ENCODE measurements at regions not wholly inside any gene's neighbourhood (a gene's known extent, or its start where the extent isn't known, plus 50 kb on each side); places are given as distances from the start of the nearest gene placed in this dataset.

DNA sequence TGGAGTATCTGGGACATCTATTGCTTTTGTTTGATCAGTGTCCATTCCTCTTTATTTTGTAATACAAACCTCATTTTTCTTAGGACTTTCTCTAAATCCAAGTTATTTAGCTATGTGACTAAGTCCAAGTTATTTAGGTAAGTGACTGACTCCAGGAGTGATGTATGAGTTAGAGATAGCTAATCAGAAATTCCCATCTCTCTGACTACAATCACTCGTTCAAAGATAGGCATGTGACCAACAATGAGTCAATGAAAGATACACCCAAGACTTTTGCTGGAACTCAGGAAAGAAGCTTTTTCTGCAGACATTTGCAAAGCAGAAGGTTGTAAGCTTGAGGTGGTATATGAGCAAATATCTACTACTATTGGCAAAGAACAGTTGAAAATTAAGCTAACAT is 72.5 kb upstream of the KCNIP4 start:
- Mint-ChIP-seq H3K4me1 (ENCODE audit: unreplicated experiment) (no peaks in the 10 kb centered on the region), H3K4me3 (ENCODE audit: unreplicated experiment) (no peak overlapping the region), H3K27me3 (ENCODE audit: unreplicated experiment) (no peaks in the 10 kb centered on the region), H3K36me3 (ENCODE audit: low read depth, unreplicated experiment) (no peaks in the 10 kb centered on the region), H3K27ac (ENCODE audit: unreplicated experiment) (no peak overlapping the region), H3K9me3 (ENCODE audit: unreplicated experiment) (no peaks in the 10 kb centered on the region)
- TF ChIP-seq, protein P1, sequence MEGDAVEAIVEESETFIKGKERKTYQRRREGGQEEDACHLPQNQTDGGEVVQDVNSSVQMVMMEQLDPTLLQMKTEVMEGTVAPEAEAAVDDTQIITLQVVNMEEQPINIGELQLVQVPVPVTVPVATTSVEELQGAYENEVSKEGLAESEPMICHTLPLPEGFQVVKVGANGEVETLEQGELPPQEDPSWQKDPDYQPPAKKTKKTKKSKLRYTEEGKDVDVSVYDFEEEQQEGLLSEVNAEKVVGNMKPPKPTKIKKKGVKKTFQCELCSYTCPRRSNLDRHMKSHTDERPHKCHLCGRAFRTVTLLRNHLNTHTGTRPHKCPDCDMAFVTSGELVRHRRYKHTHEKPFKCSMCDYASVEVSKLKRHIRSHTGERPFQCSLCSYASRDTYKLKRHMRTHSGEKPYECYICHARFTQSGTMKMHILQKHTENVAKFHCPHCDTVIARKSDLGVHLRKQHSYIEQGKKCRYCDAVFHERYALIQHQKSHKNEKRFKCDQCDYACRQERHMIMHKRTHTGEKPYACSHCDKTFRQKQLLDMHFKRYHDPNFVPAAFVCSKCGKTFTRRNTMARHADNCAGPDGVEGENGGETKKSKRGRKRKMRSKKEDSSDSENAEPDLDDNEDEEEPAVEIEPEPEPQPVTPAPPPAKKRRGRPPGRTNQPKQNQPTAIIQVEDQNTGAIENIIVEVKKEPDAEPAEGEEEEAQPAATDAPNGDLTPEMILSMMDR (IDR thresholded peaks at IDR 0.05; ENCODE audit: unreplicated experiment): no peak
- DNase-seq (ENCODE audit: low spot score): no peak

DNA sequence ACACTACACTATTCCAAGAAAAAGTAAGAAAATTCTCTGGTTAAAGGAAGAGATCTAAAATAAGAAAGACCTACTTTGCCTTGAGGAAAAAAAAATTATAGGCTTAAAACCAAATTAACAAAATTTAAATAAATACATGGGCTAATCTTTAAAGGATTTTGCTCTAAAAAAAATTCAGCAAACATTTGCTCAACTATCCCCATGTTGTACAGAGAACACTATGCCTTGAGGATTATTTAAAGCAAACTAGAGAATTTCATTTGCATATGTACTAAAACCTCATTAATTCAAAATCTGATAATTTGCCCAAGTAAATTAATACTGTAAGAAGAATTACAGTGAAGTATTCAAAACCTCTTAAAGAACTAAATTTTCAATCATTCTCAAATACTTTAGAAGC is 71.6 kb upstream of the KCNIP4 start:
- H3K27ac Mint-ChIP-seq (ENCODE audit: unreplicated experiment): no peak overlapping the region
- no peaks in the 10 kb centered on the region for H3K27me3 Mint-ChIP-seq (ENCODE audit: unreplicated experiment)
- H3K4me3 Mint-ChIP-seq (ENCODE audit: unreplicated experiment): no peak overlapping the region
- TF ChIP-seq, protein P1 (IDR thresholded peaks at IDR 0.05; ENCODE audit: unreplicated experiment): no peak
- H3K9me3 Mint-ChIP-seq (ENCODE audit: unreplicated experiment): no peaks in the 10 kb centered on the region
- no peak for DNase-seq (ENCODE audit: low spot score)
- no peaks in the 10 kb centered on the region for H3K36me3 Mint-ChIP-seq (ENCODE audit: low read depth, unreplicated experiment)
- H3K4me1 Mint-ChIP-seq (ENCODE audit: unreplicated experiment): no peaks in the 10 kb centered on the region

DNA sequence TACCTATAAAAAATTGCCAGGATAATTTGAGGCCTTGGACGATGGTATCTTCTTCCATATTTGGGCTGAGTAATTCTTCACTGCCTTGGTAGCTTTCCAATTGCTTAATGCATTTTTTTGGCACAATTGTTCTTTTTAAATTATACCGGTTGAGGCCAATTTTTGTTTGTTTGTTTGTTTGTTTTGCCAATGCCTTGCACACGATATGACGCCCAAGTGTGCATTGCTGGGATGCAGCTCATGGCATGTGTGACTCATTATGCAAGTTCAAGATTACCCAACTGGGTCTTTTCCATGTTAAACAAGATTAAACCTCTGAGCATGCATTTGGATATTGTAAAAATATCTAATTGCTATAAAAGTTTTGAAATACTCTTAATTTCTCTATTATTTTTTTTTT is 71.1 kb upstream of the KCNIP4 start:
- no peaks in the 10 kb centered on the region for H3K9me3 Mint-ChIP-seq (ENCODE audit: unreplicated experiment)
- H3K27ac Mint-ChIP-seq (ENCODE audit: unreplicated experiment): no peak overlapping the region
- H3K4me3 Mint-ChIP-seq (ENCODE audit: unreplicated experiment): no peak overlapping the region
- TF ChIP-seq, protein P1 (IDR thresholded peaks at IDR 0.05; ENCODE audit: unreplicated experiment): no peak
- H3K4me1 Mint-ChIP-seq (ENCODE audit: unreplicated experiment): no peaks in the 10 kb centered on the region
- H3K27me3 Mint-ChIP-seq (ENCODE audit: unreplicated experiment): peaks cover under 1% of the 10 kb centered on the region
- DNase-seq (ENCODE audit: low spot score): no peak
- H3K36me3 Mint-ChIP-seq (ENCODE audit: low read depth, unreplicated experiment): no peaks in the 10 kb centered on the region

DNA sequence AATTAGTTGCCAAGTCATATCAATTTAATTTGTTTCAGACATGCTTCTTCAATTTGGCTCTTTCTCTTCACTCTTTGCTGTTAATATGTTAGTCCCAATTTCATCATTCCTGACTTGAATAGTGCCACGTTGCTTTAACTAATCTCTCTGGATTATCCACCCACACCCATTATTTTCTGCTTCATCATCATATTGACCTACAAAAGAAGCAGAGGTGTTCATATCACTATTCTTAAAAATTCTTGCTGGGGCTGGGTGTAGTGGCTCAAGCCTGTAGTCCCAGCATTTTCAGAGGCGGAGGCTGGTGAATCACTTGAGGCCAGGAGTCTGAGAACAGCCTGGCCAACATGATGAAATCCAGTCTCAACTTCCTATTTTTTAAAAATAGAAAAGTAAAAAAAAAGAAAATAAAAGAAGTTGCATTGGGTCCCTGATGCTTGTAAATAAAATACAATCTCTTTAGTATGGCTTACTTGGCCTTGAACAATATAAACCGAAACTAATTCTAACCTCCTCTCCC is 65.7 kb upstream of the KCNIP4 start:
- Mint-ChIP-seq H3K27me3 (ENCODE audit: unreplicated experiment) (peaks cover 2% of the 10 kb centered on the region), H3K27ac (ENCODE audit: unreplicated experiment) (no peak overlapping the region), H3K4me3 (ENCODE audit: unreplicated experiment) (no peak overlapping the region), H3K4me1 (ENCODE audit: unreplicated experiment) (no peaks in the 10 kb centered on the region), H3K36me3 (ENCODE audit: low read depth, unreplicated experiment) (no peaks in the 10 kb centered on the region), H3K9me3 (ENCODE audit: unreplicated experiment) (no peaks in the 10 kb centered on the region)
- TF ChIP-seq, protein P1 (IDR thresholded peaks at IDR 0.05; ENCODE audit: unreplicated experiment): no peak
- no peak for DNase-seq (ENCODE audit: low spot score)

DNA sequence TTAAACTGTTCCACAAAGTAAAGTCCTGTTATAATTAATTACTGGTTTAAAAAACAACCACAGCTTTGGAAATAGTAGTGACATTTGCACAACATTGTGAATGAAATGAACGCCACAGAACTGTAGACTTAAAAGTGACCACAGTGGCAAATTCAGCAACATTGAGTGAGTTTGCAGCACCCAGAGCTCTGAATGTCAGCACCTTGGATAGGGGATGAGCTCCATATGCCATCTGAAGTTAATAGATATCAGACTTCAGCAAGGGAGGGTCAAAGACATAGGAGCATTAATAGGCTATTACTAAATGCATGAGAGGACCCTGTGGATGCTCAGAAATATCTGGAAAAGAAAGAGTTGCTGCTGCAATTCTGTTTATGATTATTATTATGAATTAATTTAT is 55.3 kb upstream of the KCNIP4 start:
- no peaks in the 10 kb centered on the region for H3K27me3 Mint-ChIP-seq (ENCODE audit: unreplicated experiment)
- H3K36me3 Mint-ChIP-seq (ENCODE audit: low read depth, unreplicated experiment): no peaks in the 10 kb centered on the region
- no peak overlapping the region for H3K4me3 Mint-ChIP-seq (ENCODE audit: unreplicated experiment)
- no peaks in the 10 kb centered on the region for H3K4me1 Mint-ChIP-seq (ENCODE audit: unreplicated experiment)
- TF ChIP-seq, protein P1 (IDR thresholded peaks at IDR 0.05; ENCODE audit: unreplicated experiment): no peak
- no peak overlapping the region for H3K27ac Mint-ChIP-seq (ENCODE audit: unreplicated experiment)
- no peaks in the 10 kb centered on the region for H3K9me3 Mint-ChIP-seq (ENCODE audit: unreplicated experiment)
- DNase-seq (ENCODE audit: low spot score): no peak

All from endothelial cell (in vitro differentiated cells).